DND-41 (cell line): ENCODE measurements at regions not wholly inside any gene's neighbourhood (a gene's known extent, or its start where the extent isn't known, plus 50 kb on each side); places are given as distances from the start of the nearest gene placed in this dataset.

Source experiments
- ATAC-seq: fragments of 200-7000 bp; cut with Tn5 transposase; 3 replicates; pipeline ENCODE4 v1.9.1; 2021; ENCODE audit warnings: low read depth; ENCODE audit not compliant: insufficient read depth
- DNase-seq: peaks from one replicate; pipeline ENCODE4 v3.0.0-alpha.2; 2020
- H2AFZ ChIP-seq: 2 replicates; pipeline ENCODE4 v1.6.0; 2012; ENCODE audit warnings: low read depth, low read length
- H3K27ac ChIP-seq: 2 replicates; pipeline ENCODE4 v1.5.1; 2012; ENCODE audit warnings: low read length, inconsistent platforms
- H3K27me3 ChIP-seq: fragments of 200-600 bp; sonication (generic); 2 replicates; pipeline ENCODE4 v1.6.0; 2012; ENCODE audit warnings: low read length, mild to moderate bottlenecking, inconsistent platforms; ENCODE audit not compliant: insufficient read depth, poor library complexity
- H3K36me3 ChIP-seq: 2 replicates; pipeline ENCODE4 v1.5.1; 2012; ENCODE audit warnings: low read length, inconsistent platforms; ENCODE audit not compliant: insufficient read depth
- H3K4me1 ChIP-seq: 2 replicates; pipeline ENCODE4 v1.5.1; 2012; ENCODE audit warnings: mild to moderate bottlenecking, low read length; ENCODE audit not compliant: insufficient read depth
- H3K4me2 ChIP-seq: 2 replicates; pipeline ENCODE4 v1.6.0; 2012; ENCODE audit warnings: mild to moderate bottlenecking, moderate library complexity, low read length, inconsistent platforms; ENCODE audit not compliant: insufficient read depth
- H3K4me3 ChIP-seq, 2 experiments: fragments of 200-600 bp in 1 of 2; shearing (Covaris generic) in 1 of 2; 2 replicates each; pipeline ENCODE4 v1.5.1; 2012 to 2016; ENCODE audit warnings: inconsistent platforms in 2 of 2, low read length in 2 of 2, mild to moderate bottlenecking in 2 of 2, low read depth in 1 of 2, moderate library complexity in 1 of 2
- H3K79me2 ChIP-seq: 2 replicates; pipeline ENCODE4 v1.6.0; 2012; ENCODE audit warnings: low read length, inconsistent platforms; ENCODE audit not compliant: insufficient read depth
- H3K9ac ChIP-seq: 2 replicates; pipeline ENCODE4 v1.6.0; 2012; ENCODE audit warnings: low read depth, mild to moderate bottlenecking, inconsistent platforms, low read length, moderate library complexity
- H3K9me3 ChIP-seq: 2 replicates; pipeline ENCODE4 v1.5.1; 2012; ENCODE audit warnings: low read length, moderate library complexity, mild to moderate bottlenecking, inconsistent platforms; ENCODE audit not compliant: insufficient read depth, severe bottlenecking
- H4K20me1 ChIP-seq: 2 replicates; pipeline ENCODE4 v1.6.0; 2012; ENCODE audit warnings: low read length; ENCODE audit not compliant: insufficient read depth
- EZH2 ChIP-seq: IDR thresholded peaks from 3 replicates; pipeline ENCODE4 v1.6.1; 2012; ENCODE audit warnings: borderline replicate concordance, low read depth, mild to moderate bottlenecking, moderate library complexity, low read length, inconsistent platforms; ENCODE audit not compliant: severe bottlenecking
- TF ChIP-seq, protein P1 (sequence below): IDR thresholded peaks from 2 replicates; pipeline ENCODE4 v1.5.1; 2012; ENCODE audit warnings: borderline replicate concordance, low read length, moderate library complexity, mild to moderate bottlenecking; ENCODE audit not compliant: poor library complexity, severe bottlenecking; ENCODE audit errors: extremely low read depth

DNA sequence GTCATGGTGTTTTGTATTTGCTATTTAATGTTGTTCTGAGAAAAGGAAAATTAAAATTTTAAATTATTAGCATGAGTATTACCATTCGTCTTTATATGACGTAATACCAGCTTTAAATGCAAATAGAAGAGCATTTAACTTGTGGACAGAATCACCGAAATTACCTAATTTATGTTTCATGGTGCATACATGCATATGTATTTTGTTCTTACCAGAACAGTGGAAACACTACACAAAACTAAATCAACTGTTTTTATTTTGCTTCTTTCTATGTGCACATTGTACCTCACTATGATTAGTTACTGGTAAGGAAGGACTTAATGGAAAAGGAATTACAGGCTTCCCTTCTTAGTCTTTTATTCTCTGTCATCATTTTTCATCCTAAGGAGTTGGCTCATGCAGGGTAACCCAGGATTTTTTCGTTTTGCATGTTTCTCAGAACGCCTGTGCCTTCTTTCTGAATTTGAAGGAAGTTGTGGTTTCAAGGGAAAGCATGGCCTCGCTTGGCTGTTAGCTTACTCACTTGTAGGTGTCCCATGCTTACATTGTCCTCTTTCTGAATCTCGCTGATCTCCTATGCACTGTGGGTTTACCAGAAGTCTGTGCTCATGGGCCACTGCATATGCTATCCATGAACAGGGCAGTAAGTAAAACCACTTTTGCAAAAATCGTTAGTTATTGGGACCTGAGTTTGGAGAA, 300.0 kb upstream of the PUDP start:
- peak; percentile 95 for ATAC-seq
- H3K4me1 ChIP-seq: peaks cover 36% of the 10 kb centered on the region
- no peaks in the 10 kb centered on the region for H3K9me3 ChIP-seq
- no peaks in the 10 kb centered on the region for H3K79me2 ChIP-seq
- H4K20me1 ChIP-seq: no peaks in the 10 kb centered on the region
- H3K27me3 ChIP-seq: no peaks in the 10 kb centered on the region
- H3K9ac ChIP-seq: peak overlapping the region; percentile 28; the same call in 1 of the 2 replicates
- peak overlapping the region; percentile 61 for H2AFZ ChIP-seq
- no peaks in the 10 kb centered on the region for H3K36me3 ChIP-seq
- TF ChIP-seq, protein P1, sequence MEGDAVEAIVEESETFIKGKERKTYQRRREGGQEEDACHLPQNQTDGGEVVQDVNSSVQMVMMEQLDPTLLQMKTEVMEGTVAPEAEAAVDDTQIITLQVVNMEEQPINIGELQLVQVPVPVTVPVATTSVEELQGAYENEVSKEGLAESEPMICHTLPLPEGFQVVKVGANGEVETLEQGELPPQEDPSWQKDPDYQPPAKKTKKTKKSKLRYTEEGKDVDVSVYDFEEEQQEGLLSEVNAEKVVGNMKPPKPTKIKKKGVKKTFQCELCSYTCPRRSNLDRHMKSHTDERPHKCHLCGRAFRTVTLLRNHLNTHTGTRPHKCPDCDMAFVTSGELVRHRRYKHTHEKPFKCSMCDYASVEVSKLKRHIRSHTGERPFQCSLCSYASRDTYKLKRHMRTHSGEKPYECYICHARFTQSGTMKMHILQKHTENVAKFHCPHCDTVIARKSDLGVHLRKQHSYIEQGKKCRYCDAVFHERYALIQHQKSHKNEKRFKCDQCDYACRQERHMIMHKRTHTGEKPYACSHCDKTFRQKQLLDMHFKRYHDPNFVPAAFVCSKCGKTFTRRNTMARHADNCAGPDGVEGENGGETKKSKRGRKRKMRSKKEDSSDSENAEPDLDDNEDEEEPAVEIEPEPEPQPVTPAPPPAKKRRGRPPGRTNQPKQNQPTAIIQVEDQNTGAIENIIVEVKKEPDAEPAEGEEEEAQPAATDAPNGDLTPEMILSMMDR: no peak
- no peak for TF ChIP-seq EZH2
- peak overlapping the region; percentile 79 for H3K27ac ChIP-seq
- peak overlapping the region; percentile 36 for H3K4me2 ChIP-seq
- H3K4me3 ChIP-seq: no peak overlapping the region
- DNase-seq: peak; percentile 71

DNA sequence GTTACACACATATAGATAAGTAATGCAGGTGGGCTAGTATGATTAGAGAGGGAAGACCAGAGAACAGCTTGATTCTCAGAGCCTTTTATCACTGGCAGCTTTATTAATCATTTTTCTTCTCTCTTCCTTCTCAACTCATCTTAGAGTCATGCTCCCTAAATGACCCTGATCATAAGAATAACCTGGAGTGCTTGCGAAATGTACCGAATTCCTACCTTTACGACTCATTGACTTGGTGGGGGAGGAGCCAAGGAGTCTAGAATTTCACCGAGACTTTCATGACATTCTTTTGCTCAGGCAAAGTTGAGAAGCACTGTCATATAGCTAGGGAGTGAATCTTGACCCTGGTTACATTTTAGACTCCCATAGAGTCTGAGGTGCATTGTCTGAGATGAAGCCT, 298.9 kb upstream of the PUDP start:
- H4K20me1 ChIP-seq: no peaks in the 10 kb centered on the region
- H3K27ac ChIP-seq: peak overlapping the region; percentile 36; the same call in 1 of the 2 replicates
- no peak overlapping the region for H3K9ac ChIP-seq
- TF ChIP-seq EZH2: no peak
- TF ChIP-seq, protein P1: no peak
- H3K4me3 ChIP-seq: no peak overlapping the region
- H2AFZ ChIP-seq: no peak overlapping the region
- H3K9me3 ChIP-seq: no peaks in the 10 kb centered on the region
- H3K36me3 ChIP-seq: no peaks in the 10 kb centered on the region
- H3K4me2 ChIP-seq: no peak overlapping the region
- DNase-seq (no peak), ATAC-seq (no peak)
- no peaks in the 10 kb centered on the region for H3K27me3 ChIP-seq
- no peaks in the 10 kb centered on the region for H3K79me2 ChIP-seq
- peaks cover 36% of the 10 kb centered on the region for H3K4me1 ChIP-seq

DNA sequence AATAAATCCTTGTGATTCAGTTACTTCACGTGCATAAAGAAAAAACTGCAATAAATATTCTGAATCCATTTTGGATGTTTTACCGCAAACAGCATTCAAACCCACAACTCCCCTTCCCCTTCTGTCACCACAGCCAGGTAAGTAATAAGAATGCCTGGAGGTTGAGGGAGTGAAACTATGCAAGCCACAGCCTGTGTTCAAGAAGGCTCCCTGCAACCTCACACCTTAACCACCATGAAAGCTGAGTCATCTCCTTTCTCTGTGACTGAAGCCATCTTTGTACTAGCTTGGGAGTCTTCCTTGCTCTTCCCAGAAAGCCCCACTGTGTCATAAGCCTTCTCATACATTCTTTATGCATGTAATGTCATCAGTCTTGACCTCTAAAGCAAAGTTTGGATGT, 297.0 kb upstream of the PUDP start:
- Histone ChIP-seq H3K4me2 (no peak overlapping the region), H3K9ac (no peak overlapping the region), H3K4me1 (peaks cover 36% of the 10 kb centered on the region), H3K27me3 (no peaks in the 10 kb centered on the region), H3K4me3 (no peak overlapping the region), H3K36me3 (no peaks in the 10 kb centered on the region), H3K79me2 (no peaks in the 10 kb centered on the region), H3K27ac (no peak overlapping the region; the same call in 1 of the 2 replicates), H3K9me3 (no peaks in the 10 kb centered on the region), H4K20me1 (no peaks in the 10 kb centered on the region), H2AFZ (no peak overlapping the region)
- ATAC-seq (peak; percentile 62; the same call in 2 of the 3 replicates), DNase-seq (peak; percentile 35)
- no peak for TF ChIP-seq EZH2
- TF ChIP-seq, protein P1: no peak
